Lung (tissue), 11 donors: ENCODE measurements at regions not wholly inside any gene's neighbourhood (a gene's known extent, or its start where the extent isn't known, plus 50 kb on each side); places are given as distances from the start of the nearest gene placed in this dataset.

Experiments used
- ATAC-seq: fragments of 200-7000 bp; cut with Tn5 transposase; one replicate; pipeline ENCODE4 v1.9.1; 2020; ENCODE audit warnings: moderate number of reproducible peaks; ENCODE audit not compliant: insufficient read depth, low FRiP score
- DNase-seq, 3 donors: peaks; one replicate each; pipeline ENCODE4 v3.0.0-alpha.2; 2013 to 2017
- H3K27ac ChIP-seq, 2 donors: one replicate each; pipeline ENCODE4 v1.5.1; 2013; ENCODE audit warnings: mild to moderate bottlenecking in 2 of 2, moderate library complexity in 2 of 2, control low read depth in 1 of 2, inconsistent platforms in 1 of 2, low read depth in 1 of 2, low read length in 1 of 2
- H3K27me3 ChIP-seq, 3 donors: one replicate each; pipeline ENCODE4 v1.5.1; 2013; ENCODE audit warnings: low read length in 2 of 3; ENCODE audit not compliant: control insufficient read depth in 3 of 3, insufficient read depth in 3 of 3
- H3K36me3 ChIP-seq, 4 donors: one replicate each; pipeline ENCODE4 v1.5.1; 2013; ENCODE audit warnings: low read length in 4 of 4, mild to moderate bottlenecking in 1 of 4, moderate library complexity in 1 of 4; ENCODE audit not compliant: control insufficient read depth in 4 of 4, insufficient read depth in 4 of 4
- H3K4me1 ChIP-seq, 5 donors: one replicate each; pipeline ENCODE4 v1.5.1; 2013; ENCODE audit warnings: low read length in 5 of 5, mild to moderate bottlenecking in 2 of 5, moderate library complexity in 1 of 5; ENCODE audit not compliant: control insufficient read depth in 5 of 5, insufficient read depth in 5 of 5
- H3K4me3 ChIP-seq: one replicate; pipeline ENCODE4 v1.5.1; 2013; ENCODE audit warnings: mild to moderate bottlenecking, control low read depth, moderate library complexity
- H3K9ac ChIP-seq, 2 donors: one replicate each; pipeline ENCODE4 v1.5.1; 2013; ENCODE audit warnings: low read length in 2 of 2, control low read depth in 1 of 2; ENCODE audit not compliant: insufficient read depth in 1 of 2
- H3K9me3 ChIP-seq, 4 donors: one replicate each; pipeline ENCODE4 v1.5.1; 2013; ENCODE audit warnings: low read length in 3 of 4, mild to moderate bottlenecking in 1 of 4, moderate library complexity in 1 of 4; ENCODE audit not compliant: control insufficient read depth in 4 of 4, insufficient read depth in 3 of 4
- WGBS, 2 donors: extraction: QIAGEN DNeasy Blood & Tissue Kit; methylation state at CpG; one replicate each; pipeline ENCODE4 v1.1.7; 2013; 5-methylcytosine and 5-hydroxymethylcytosine counted together
- TF ChIP-seq, protein P1 (sequence below): IDR thresholded peaks from 2 replicates; pipeline ENCODE4 v1.5.1; 2012; ENCODE audit warnings: mild to moderate bottlenecking; ENCODE audit errors: control extremely low read depth, extremely low read depth
- donor health status: control.
- donor health status: control.
- donor health status: Bipolar disorder and iron deficiency.
- donor health status: healthy.
- donor health status: DM: yes; HTN: yes; CAD: no.

DNA sequence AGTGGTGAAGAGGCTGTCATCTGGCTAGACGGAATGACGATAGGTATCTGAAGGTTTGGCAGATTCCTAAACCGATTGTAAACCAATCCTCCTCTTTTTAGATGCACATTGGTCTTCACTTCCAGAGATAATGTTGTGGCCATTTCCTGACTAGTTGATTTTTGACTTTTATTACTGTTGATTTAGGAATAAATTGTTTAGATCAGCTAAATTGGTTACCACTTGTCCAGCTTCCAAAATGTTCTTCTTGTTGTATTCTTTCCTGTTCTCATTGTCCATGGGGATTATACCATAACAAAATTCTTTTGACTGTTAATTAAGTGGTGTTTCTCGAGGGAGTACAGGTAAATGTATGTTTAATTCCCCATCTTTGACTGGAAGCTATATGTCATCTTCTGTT is 119.7 kb downstream of the MACROH2A1 start:
- H3K27me3 ChIP-seq = peaks cover 0 to 4% (median 0%) of the 10 kb centered on the region in 3 donors
- no peak overlapping the region for H3K27ac ChIP-seq
- no peak for DNase-seq
- no peak overlapping the region for H3K4me3 ChIP-seq
- H3K36me3 ChIP-seq = no peaks in the 10 kb centered on the region
- TF ChIP-seq, protein P1, sequence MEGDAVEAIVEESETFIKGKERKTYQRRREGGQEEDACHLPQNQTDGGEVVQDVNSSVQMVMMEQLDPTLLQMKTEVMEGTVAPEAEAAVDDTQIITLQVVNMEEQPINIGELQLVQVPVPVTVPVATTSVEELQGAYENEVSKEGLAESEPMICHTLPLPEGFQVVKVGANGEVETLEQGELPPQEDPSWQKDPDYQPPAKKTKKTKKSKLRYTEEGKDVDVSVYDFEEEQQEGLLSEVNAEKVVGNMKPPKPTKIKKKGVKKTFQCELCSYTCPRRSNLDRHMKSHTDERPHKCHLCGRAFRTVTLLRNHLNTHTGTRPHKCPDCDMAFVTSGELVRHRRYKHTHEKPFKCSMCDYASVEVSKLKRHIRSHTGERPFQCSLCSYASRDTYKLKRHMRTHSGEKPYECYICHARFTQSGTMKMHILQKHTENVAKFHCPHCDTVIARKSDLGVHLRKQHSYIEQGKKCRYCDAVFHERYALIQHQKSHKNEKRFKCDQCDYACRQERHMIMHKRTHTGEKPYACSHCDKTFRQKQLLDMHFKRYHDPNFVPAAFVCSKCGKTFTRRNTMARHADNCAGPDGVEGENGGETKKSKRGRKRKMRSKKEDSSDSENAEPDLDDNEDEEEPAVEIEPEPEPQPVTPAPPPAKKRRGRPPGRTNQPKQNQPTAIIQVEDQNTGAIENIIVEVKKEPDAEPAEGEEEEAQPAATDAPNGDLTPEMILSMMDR = no peak
- 83 to 87% methylated on average over 4 of the region's 4 CpGs for WGBS, 2 donors
- H3K9ac ChIP-seq = no peak overlapping the region
- no peak for ATAC-seq
- peaks cover 0 to 5% (median 0%) of the 10 kb centered on the region in 4 donors for H3K9me3 ChIP-seq
- H3K4me1 ChIP-seq = no peaks in the 10 kb centered on the region

DNA sequence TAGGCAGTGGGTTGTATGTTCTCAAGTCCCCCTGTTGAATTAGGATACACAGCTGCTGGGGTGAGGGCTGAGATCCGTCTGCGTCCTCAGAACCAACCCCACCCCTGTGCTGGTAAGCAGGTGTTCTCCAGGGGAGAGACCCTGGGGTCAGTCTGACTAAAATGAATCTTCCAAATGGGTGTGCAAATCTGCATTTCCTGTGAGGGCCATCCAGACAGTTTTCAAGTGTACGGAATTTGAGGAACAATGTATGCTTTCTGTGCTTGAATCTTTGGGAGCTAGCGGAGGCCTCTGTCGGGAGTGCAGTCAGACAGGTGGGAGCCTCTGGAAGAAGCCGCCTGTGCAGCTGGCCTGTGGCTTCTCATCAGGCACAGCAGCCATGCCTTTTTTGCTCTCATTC is 122.9 kb downstream of the MACROH2A1 start:
- Histone ChIP-seq H3K4me3 (no peak overlapping the region), H3K27ac (no peak overlapping the region), H3K36me3 (no peaks in the 10 kb centered on the region), H3K9me3 (peaks cover 0 to 5% (median 0%) of the 10 kb centered on the region in 4 donors), H3K4me1 (no peaks in the 10 kb centered on the region), H3K9ac (no peak overlapping the region), H3K27me3 (peaks cover 0 to 9% (median 0%) of the 10 kb centered on the region in 3 donors)
- DNase-seq = no peak
- ATAC-seq = no peak
- TF ChIP-seq, protein P1 = no peak
- 68 to 73% methylated on average over 6 of the region's 6 CpGs for WGBS, 2 donors

DNA sequence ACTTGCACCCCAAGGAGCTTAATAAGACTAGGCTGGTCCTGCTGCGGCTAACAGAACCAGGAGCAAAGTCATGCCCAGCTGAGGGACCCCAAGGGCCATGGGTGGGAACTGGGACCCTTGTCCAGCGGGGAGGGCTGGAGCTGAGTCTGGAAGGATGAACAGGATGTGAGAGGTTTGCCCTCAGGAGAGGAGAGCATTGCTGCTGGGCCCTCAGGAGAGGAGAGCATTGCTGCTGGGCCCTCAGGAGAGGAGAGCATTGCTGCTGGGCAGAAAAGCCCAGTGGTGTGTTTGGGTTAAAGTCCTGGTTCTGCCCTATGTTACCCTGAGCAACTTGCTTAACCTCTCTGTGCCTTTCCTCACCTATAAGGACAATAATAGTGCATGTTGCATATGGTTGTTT is 125.8 kb downstream of the MACROH2A1 start:
- Histone ChIP-seq H3K27me3 (peaks cover 0 to 9% (median 0%) of the 10 kb centered on the region in 3 donors), H3K9ac (no peak overlapping the region), H3K36me3 (no peaks in the 10 kb centered on the region), H3K4me3 (no peak overlapping the region), H3K27ac (no peak overlapping the region), H3K4me1 (no peaks in the 10 kb centered on the region), H3K9me3 (no peaks in the 10 kb centered on the region)
- TF ChIP-seq, protein P1 = no peak
- 93 to 97% methylated on average over 2 of the region's 2 CpGs for WGBS, 2 donors
- no peak for DNase-seq
- ATAC-seq = no peak

DNA sequence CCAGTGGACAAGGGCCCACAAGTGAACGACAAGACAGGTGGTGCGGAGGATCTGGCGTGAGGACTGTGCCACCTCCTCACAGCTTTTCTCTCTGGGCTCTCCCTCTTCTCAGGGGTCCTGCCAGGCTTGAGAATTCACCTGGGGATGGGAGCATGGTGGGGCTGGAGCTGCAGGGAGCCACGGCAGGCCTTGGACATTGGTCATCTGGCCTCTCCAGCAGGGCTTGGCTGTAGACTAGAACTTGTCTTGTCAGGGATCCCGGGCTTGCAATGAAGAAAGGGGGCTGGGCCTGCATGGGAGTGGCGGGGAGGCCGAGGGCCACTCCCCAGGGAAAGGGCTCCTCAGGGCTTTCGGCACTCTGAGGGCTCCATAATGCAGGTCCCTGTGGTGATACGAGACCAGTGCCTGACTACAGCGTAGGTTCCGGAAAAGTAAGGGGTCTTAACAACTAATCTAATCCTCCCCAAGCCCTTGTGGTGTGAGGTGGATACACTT is 126.7 kb downstream of the MACROH2A1 start:
- Histone ChIP-seq H3K27ac (no peak overlapping the region), H3K4me1 (no peaks in the 10 kb centered on the region), H3K4me3 (no peak overlapping the region), H3K9me3 (no peaks in the 10 kb centered on the region), H3K9ac (no peak overlapping the region), H3K36me3 (no peaks in the 10 kb centered on the region), H3K27me3 (peaks cover 0 to 9% (median 2%) of the 10 kb centered on the region in 3 donors)
- WGBS, 2 donors = 84 to 87% methylated on average over 11 of the region's 11 CpGs
- DNase-seq (no peak), ATAC-seq (no peak)
- TF ChIP-seq, protein P1 = no peak
